GM10266 (cell line): ENCODE measurements at regions not wholly inside any gene's neighbourhood (a gene's known extent, or its start where the extent isn't known, plus 50 kb on each side); places are given as distances from the start of the nearest gene placed in this dataset.

Experiments used
- DNase-seq: peaks from one replicate; pipeline ENCODE4 v3.0.0; 2012; ENCODE audit errors: extremely low spot score
- TF ChIP-seq, protein P1 (sequence below): IDR thresholded peaks from 2 replicates; pipeline ENCODE4 v1.5.1; 2012; ENCODE audit warnings: mild to moderate bottlenecking, low read depth; ENCODE audit not compliant: control insufficient read depth, insufficient read depth; ENCODE audit errors: missing control alignments

GRCh38 chr12:90401185-90401584 is 553.8 kb downstream of the CCER1 start:
- TF ChIP-seq, protein P1, sequence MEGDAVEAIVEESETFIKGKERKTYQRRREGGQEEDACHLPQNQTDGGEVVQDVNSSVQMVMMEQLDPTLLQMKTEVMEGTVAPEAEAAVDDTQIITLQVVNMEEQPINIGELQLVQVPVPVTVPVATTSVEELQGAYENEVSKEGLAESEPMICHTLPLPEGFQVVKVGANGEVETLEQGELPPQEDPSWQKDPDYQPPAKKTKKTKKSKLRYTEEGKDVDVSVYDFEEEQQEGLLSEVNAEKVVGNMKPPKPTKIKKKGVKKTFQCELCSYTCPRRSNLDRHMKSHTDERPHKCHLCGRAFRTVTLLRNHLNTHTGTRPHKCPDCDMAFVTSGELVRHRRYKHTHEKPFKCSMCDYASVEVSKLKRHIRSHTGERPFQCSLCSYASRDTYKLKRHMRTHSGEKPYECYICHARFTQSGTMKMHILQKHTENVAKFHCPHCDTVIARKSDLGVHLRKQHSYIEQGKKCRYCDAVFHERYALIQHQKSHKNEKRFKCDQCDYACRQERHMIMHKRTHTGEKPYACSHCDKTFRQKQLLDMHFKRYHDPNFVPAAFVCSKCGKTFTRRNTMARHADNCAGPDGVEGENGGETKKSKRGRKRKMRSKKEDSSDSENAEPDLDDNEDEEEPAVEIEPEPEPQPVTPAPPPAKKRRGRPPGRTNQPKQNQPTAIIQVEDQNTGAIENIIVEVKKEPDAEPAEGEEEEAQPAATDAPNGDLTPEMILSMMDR: no peak
- no peak for DNase-seq

GRCh38 chr12:90399357-90399756 is 555.6 kb downstream of the CCER1 start:
- no peak for DNase-seq
- TF ChIP-seq, protein P1: no peak

DNA sequence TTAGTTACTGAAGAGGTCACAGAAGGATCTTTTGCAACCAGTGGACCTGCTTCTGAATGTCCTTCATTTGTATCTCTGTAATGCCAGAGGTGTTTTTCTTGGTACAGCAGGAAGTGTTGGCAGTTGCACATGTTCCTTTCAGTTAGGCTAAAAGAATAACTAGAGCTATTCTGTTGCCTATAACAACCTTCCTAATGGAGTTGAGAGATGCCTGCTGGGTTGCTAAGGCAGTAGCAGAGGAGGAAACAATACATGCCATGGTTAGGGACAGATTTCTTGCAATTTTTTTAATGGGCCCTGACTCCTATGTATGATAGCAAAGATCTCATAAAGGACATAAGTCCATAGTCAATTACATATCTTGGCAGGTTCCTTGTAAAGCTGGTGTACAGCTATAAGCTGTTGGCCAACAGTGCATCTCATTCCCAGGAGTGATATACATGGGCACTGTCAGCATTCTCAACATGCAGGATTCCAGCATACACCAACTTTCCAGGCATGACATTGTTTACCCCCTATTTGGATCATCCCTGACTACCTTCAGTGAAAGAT is 556.6 kb downstream of the CCER1 start:
- TF ChIP-seq, protein P1: no peak

GRCh38 chr12:90396556-90396955 is 558.4 kb downstream of the CCER1 start:
- no peak for DNase-seq
- TF ChIP-seq, protein P1: no peak

More for the DNA sequence above, 556.6 kb downstream of the CCER1 start:
- DNase-seq: no peak

GRCh38 chr12:90393652-90394051 is 561.3 kb downstream of the CCER1 start:
- DNase-seq: no peak
- TF ChIP-seq, protein P1: no peak

DNA sequence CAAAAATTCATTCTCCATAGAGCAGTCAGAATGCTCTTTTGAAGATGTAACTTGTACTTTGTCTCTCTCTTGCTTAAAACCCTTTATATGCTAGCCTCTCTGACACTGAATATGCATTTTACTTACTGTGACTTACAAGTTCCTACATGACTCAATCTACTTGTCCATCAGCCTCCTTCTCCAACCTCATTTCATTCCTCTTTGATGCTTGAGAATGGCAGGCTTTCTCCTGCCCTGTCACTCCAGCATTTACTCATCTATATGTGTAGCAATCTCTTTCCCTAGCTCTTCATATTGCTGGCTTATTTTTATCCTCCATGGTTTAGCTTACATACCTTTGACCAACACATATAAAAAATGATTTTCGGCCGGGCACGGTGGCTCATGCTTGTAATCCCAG is 561.9 kb downstream of the CCER1 start:
- TF ChIP-seq, protein P1: no peak
- no peak for DNase-seq

GRCh38 chr12:90390947-90391346 is 564.0 kb downstream of the CCER1 start:
- no peak for DNase-seq
- TF ChIP-seq, protein P1: no peak
